ENCODE measurements at regions not wholly inside any gene's neighbourhood (a gene's known extent, or its start where the extent isn't known, plus 50 kb on each side); places are given as distances from the start of the nearest gene placed in this dataset.

- TF ChIP-seq USF2 (CRISPR knock-in tag; IDR thresholded peaks at IDR 0.05) (no peak), NR3C1 (CRISPR knock-in tag; conservative IDR thresholded peaks at IDR 0.05; ENCODE audit: low read depth) (no peak)
These were observed 788.4 kb downstream of the EPHA4 start (continued) for GRCh38 chr2:220783671-220784070.

GRCh38 chr2:220785178-220785577 lies 786.9 kb downstream of the EPHA4 start:
- ChIA-PET CTCF (no interaction called here), POLR2A (no interaction called here)
- Mint-ChIP-seq H3K27me3 (ENCODE audit: low read depth) (peaks cover 58% of the 10 kb centered on the region), H3K4me1 (peaks cover 5% of the 10 kb centered on the region), H3K9me3 (peaks cover 15% of the 10 kb centered on the region), H3K4me3 (no peak overlapping the region), H3K27ac (no peak overlapping the region), H3K36me3 (no peaks in the 10 kb centered on the region; the same call in none of the 2 replicates)
- DNase-seq (ENCODE audit: low spot score), result no peak
- no peak for ATAC-seq
- TF ChIP-seq PRDM15 (CRISPR knock-in tag; IDR thresholded peaks at IDR 0.05) (no peak), MAX (CRISPR knock-in tag; IDR thresholded peaks at IDR 0.05) (no peak), EMX1 (CRISPR knock-in tag; IDR thresholded peaks at IDR 0.05) (no peak), ATF2 (CRISPR knock-in tag; IDR thresholded peaks at IDR 0.05; ENCODE audit: borderline replicate concordance, low read depth) (no peak), ZNF138 (CRISPR knock-in tag; conservative IDR thresholded peaks at IDR 0.05) (no peak), SOX15 (CRISPR knock-in tag; IDR thresholded peaks at IDR 0.05) (no peak), E2F1 (CRISPR knock-in tag; IDR thresholded peaks at IDR 0.05) (no peak), STAT6 (CRISPR knock-in tag; conservative IDR thresholded peaks at IDR 0.05; ENCODE audit: low read depth) (no peak), ZNF416 (CRISPR knock-in tag; IDR thresholded peaks at IDR 0.05) (no peak), FOXP1 (CRISPR knock-in tag; IDR thresholded peaks at IDR 0.05; ENCODE audit: borderline replicate concordance) (no peak), AFF4 (CRISPR knock-in tag; IDR thresholded peaks at IDR 0.05; ENCODE audit: borderline replicate concordance) (no peak), TP53 (CRISPR knock-in tag; IDR thresholded peaks at IDR 0.05) (no peak), USF2 (CRISPR knock-in tag; IDR thresholded peaks at IDR 0.05) (no peak), IRF1 (CRISPR knock-in tag; IDR thresholded peaks at IDR 0.05) (no peak), MYBL2 (CRISPR knock-in tag; IDR thresholded peaks at IDR 0.05) (no peak), USF1 (CRISPR knock-in tag; IDR thresholded peaks at IDR 0.05) (no peak), CBFB (CRISPR knock-in tag; IDR thresholded peaks at IDR 0.05; ENCODE audit: low read depth) (no peak)

All from WTC11 (cell line).